ENCODE measurements at regions not wholly inside any gene's neighbourhood (a gene's known extent, or its start where the extent isn't known, plus 50 kb on each side); places are given as distances from the start of the nearest gene placed in this dataset.

DNA sequence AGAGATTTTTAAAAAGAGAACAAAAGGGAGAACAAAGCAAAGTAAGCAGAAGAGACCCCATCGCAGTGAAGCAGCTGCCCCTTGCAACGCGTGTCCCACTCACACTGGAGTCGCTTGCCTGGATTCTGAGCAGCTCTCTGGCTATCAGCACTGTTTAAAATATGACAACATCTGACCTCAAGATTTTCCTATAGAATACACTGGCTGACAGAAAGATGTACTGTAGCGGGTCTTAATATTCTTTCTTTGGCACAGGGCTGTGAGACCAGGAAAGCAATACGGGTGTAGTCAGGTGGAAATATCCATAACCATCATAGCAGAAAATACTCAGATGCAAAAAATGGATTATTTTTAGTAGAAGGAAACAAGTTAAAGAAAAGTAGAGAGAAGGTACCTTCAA is 125.7 kb upstream of the TNS3 start:
- no peak for TF ChIP-seq EP300 (IDR thresholded peaks at IDR 0.05)
- Histone ChIP-seq H3K36me3 (no peaks in the 10 kb centered on the region), H3K27me3 (no peaks in the 10 kb centered on the region), H3K9me3 (no peaks in the 10 kb centered on the region), H3K27ac (no peak overlapping the region), H3K4me3 (no peak overlapping the region), H3K4me1 (no peaks in the 10 kb centered on the region)
- ATAC-seq (ENCODE audit: low FRiP score in 2 of 2) (no peak), DNase-seq (no peak)
- 97 to 98% methylated on average over 6 of the region's 6 CpGs for WGBS, 2 donors

DNA sequence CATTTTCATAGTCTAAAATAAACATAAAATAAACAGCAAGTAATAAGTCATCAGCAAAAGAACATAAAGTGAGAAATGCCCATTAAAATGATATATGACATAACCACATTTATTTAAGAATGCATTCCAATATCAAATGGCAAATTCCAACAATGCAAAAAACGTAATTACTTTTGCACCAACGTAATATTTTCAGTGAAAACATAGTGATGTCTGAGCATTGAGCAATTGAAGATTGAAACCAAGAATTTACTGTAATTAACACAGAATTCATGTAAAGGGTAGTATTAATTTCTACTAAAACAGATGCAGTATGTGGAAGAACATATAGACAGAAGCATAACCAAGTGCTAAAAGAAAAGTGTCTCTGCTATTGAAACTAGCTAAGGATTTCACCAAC is 123.0 kb upstream of the TNS3 start:
- no peak overlapping the region for H3K4me3 ChIP-seq
- no peaks in the 10 kb centered on the region for H3K36me3 ChIP-seq
- ATAC-seq (ENCODE audit: low FRiP score in 2 of 2) (no peak), DNase-seq (no peak)
- WGBS, 2 donors = 73 to 81% methylated on average over 2 of the region's 2 CpGs
- no peaks in the 10 kb centered on the region for H3K4me1 ChIP-seq
- no peaks in the 10 kb centered on the region for H3K9me3 ChIP-seq
- no peak for TF ChIP-seq EP300 (IDR thresholded peaks at IDR 0.05)
- TF ChIP-seq POLR2A (IDR thresholded peaks at IDR 0.05) = no peak
- TF ChIP-seq POLR2AphosphoS5 (IDR thresholded peaks at IDR 0.05) = no peak
- TF ChIP-seq, protein P1, sequence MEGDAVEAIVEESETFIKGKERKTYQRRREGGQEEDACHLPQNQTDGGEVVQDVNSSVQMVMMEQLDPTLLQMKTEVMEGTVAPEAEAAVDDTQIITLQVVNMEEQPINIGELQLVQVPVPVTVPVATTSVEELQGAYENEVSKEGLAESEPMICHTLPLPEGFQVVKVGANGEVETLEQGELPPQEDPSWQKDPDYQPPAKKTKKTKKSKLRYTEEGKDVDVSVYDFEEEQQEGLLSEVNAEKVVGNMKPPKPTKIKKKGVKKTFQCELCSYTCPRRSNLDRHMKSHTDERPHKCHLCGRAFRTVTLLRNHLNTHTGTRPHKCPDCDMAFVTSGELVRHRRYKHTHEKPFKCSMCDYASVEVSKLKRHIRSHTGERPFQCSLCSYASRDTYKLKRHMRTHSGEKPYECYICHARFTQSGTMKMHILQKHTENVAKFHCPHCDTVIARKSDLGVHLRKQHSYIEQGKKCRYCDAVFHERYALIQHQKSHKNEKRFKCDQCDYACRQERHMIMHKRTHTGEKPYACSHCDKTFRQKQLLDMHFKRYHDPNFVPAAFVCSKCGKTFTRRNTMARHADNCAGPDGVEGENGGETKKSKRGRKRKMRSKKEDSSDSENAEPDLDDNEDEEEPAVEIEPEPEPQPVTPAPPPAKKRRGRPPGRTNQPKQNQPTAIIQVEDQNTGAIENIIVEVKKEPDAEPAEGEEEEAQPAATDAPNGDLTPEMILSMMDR (IDR thresholded peaks at IDR 0.05) = no peak
- H3K27me3 ChIP-seq = no peaks in the 10 kb centered on the region
- H3K27ac ChIP-seq = no peak overlapping the region

DNA sequence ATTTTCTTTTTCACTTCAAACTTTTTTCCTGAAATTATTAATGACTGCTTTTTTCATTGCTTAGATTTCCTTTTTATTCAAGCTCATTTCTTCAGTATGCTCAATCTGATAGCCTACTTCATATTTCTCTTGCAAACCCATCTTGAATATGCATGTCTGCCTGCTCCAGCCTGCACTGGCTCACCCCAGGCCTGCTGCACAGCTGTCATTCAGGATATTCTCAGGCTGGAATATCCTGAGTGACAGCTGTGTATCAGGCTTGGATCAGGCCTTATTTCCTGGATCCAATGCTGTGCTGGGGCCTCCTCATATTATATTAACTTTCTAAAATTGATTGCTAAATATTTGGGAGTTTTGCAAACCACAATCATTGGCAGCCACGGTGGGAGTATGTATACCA is 120.2 kb upstream of the TNS3 start:
- Histone ChIP-seq H3K27ac (no peak overlapping the region), H3K36me3 (no peaks in the 10 kb centered on the region), H3K27me3 (no peaks in the 10 kb centered on the region), H3K4me1 (no peaks in the 10 kb centered on the region), H3K4me3 (no peak overlapping the region), H3K9me3 (no peaks in the 10 kb centered on the region)
- DNase-seq (no peak), ATAC-seq (ENCODE audit: low FRiP score in 2 of 2) (no peak)
- TF ChIP-seq, protein P1 (IDR thresholded peaks at IDR 0.05) = no peak
- no peak for TF ChIP-seq POLR2AphosphoS5 (IDR thresholded peaks at IDR 0.05)
- no peak for TF ChIP-seq POLR2A (IDR thresholded peaks at IDR 0.05)
- no peak for TF ChIP-seq EP300 (IDR thresholded peaks at IDR 0.05)
- 37 to 62% methylated on average over 1 of the region's 1 CpG for WGBS, 2 donors

DNA sequence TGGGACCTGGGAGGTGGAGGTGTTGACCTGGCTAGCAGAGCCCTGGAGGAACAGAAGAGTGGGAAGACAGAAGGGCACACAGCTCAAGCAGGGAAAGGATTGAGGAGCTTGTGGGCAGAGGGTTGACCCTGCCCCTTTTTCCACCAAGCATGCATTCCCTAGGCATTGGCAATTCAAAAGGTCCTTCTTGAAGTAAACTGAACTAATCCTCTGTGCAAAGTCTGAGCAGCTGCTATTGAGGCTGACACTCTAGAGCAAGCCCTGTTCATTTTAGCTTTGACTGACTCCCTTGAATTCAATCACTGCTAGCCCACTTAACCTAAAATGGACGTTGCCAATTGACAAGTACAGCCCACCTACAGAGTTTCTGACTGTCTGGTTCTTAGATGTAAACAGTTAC is 116.5 kb upstream of the TNS3 start:
- no peak for ATAC-seq (ENCODE audit: low FRiP score in 2 of 2)
- TF ChIP-seq POLR2A (IDR thresholded peaks at IDR 0.05) = no peak
- no peak for TF ChIP-seq EP300 (IDR thresholded peaks at IDR 0.05)
- WGBS, 2 donors = 36 to 50% methylated on average over 1 of the region's 1 CpG
- no peak overlapping the region for H3K27ac ChIP-seq
- no peaks in the 10 kb centered on the region for H3K4me1 ChIP-seq
- DNase-seq = no peak
- H3K36me3 ChIP-seq = no peaks in the 10 kb centered on the region
- no peaks in the 10 kb centered on the region for H3K27me3 ChIP-seq
- no peak overlapping the region for H3K4me3 ChIP-seq
- H3K9me3 ChIP-seq = no peaks in the 10 kb centered on the region

DNA sequence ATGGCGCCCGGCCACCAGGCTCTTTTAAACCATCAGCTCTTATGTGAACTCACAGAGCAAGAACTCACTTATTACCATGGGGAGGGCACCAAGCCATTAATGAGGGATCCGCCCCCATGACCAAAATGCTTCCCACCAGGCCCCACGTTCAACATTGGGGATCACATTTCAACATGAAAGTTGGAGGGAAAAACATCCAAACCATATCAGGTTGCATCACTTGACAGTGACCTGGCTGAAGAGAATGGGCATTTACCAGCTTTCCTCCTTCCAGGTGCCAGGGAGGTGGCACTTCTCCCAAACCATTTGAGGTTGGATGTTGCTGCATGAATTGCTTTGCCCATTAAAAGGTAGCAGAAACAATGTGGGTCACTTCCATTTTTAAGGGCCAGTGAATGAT is 115.6 kb upstream of the TNS3 start:
- Histone ChIP-seq H3K36me3 (no peaks in the 10 kb centered on the region), H3K9me3 (no peaks in the 10 kb centered on the region), H3K4me3 (no peak overlapping the region), H3K4me1 (no peaks in the 10 kb centered on the region), H3K27me3 (no peaks in the 10 kb centered on the region), H3K27ac (no peak overlapping the region)
- DNase-seq (no peak), ATAC-seq (ENCODE audit: low FRiP score in 2 of 2) (no peak)
- WGBS, 2 donors = 91 to 93% methylated on average over 4 of the region's 4 CpGs
- TF ChIP-seq POLR2A (IDR thresholded peaks at IDR 0.05) (no peak), POLR2AphosphoS5 (IDR thresholded peaks at IDR 0.05) (no peak), EP300 (IDR thresholded peaks at IDR 0.05) (no peak)
- TF ChIP-seq, protein P1 (IDR thresholded peaks at IDR 0.05) = no peak

DNA sequence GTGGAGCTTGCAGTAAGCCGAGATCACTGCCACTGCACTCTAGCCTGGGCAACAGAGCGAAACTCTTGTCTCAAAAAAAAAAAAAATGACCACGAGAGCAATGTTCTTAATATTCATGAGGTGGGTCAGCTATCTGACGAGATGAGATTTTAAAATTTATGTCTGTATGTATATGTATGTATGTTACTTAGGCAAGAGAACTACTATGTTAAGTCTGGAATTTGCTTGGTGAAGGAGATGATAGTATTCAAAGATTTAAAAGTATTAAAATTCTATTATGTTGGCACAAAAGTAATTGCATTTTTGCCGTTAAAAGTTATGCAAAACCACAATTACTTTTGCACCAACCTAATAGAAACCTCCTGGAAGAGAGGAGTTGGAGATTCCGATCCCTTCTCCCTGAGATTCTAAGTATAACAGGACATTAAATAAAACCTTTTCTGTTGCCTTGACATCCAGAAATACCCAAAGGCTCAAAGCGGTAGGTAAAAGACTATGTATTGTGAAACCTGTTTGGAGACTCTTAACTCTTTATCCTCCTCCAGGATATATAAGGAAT is 114.3 kb upstream of the TNS3 start:
- Histone ChIP-seq H3K4me3 (no peak overlapping the region), H3K9me3 (no peaks in the 10 kb centered on the region), H3K27ac (no peak overlapping the region), H3K4me1 (no peaks in the 10 kb centered on the region), H3K27me3 (no peaks in the 10 kb centered on the region), H3K36me3 (no peaks in the 10 kb centered on the region)
- TF ChIP-seq, protein P1 (IDR thresholded peaks at IDR 0.05) = no peak
- TF ChIP-seq POLR2AphosphoS5 (IDR thresholded peaks at IDR 0.05) = no peak
- no peak for TF ChIP-seq EP300 (IDR thresholded peaks at IDR 0.05)
- TF ChIP-seq POLR2A (IDR thresholded peaks at IDR 0.05) = no peak
- no peak for ATAC-seq (ENCODE audit: low FRiP score in 2 of 2)
- no peak for DNase-seq
- WGBS, 2 donors = 87 to 90% methylated on average over 7 of the region's 7 CpGs
